Coronary artery (tissue), 2 donors: ENCODE measurements at regions not wholly inside any gene's neighbourhood (a gene's known extent, or its start where the extent isn't known, plus 50 kb on each side); places are given as distances from the start of the nearest gene placed in this dataset.

Experiments used
- DNase-seq: peaks from one replicate; pipeline ENCODE4 v3.0.0-alpha.2; 2017; ENCODE audit warnings: low spot score
- H3K27ac ChIP-seq, 2 donors: fragments of 200-600 bp; sonication (generic); one replicate each; pipeline ENCODE4 v1.5.1; 2016 to 2019
- H3K4me3 ChIP-seq: fragments of 200-600 bp; sonication (generic); 2 replicates; pipeline ENCODE4 v1.5.1; 2016; ENCODE audit warnings: mild to moderate bottlenecking, moderate library complexity
- TF ChIP-seq, protein P1 (sequence below): fragments of 200-600 bp; sonication (generic); IDR thresholded peaks from one replicate; pipeline ENCODE4 v1.5.1; 2019; ENCODE audit warnings: antibody characterized with exemption

DNA sequence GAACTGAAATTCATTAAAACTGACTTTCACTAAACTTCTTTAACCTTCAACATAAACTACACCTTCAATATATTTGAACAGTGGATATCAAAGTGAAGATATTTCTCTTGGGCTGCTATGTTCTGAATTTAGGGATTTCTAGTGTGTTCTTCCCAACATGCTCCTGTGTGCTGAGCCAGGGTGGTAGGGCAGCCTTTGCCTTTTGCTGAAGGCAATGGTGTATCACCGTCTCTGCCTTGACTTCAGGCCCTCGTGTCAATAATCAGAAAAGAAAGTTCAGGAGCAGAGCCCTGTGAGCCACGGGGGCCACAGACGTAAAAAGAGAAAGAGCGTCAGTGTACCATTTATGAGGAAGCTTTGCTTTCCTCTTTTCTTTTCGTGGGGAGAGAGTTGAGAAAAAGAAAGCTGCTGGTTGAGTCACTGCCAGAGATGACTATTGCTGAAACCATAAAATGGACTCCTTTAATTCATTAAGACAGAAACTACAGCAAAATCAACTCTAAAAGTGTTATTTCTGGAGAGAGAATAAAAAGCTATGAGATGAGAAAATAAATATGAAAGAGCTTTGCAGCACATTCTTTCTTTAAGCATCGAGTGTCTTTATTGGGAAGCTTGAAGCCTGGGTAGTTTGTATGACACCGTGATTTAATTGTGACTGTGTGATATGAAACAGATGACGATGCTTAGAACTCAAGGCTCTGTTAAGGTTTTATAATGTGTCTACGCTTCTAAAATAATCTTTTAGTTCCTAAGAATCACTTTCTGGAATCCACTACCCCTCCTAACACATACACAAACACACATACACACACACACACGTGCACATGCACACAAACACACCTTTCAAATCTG lies 271.8 kb upstream of the MTNR1B start:
- TF ChIP-seq, protein P1, sequence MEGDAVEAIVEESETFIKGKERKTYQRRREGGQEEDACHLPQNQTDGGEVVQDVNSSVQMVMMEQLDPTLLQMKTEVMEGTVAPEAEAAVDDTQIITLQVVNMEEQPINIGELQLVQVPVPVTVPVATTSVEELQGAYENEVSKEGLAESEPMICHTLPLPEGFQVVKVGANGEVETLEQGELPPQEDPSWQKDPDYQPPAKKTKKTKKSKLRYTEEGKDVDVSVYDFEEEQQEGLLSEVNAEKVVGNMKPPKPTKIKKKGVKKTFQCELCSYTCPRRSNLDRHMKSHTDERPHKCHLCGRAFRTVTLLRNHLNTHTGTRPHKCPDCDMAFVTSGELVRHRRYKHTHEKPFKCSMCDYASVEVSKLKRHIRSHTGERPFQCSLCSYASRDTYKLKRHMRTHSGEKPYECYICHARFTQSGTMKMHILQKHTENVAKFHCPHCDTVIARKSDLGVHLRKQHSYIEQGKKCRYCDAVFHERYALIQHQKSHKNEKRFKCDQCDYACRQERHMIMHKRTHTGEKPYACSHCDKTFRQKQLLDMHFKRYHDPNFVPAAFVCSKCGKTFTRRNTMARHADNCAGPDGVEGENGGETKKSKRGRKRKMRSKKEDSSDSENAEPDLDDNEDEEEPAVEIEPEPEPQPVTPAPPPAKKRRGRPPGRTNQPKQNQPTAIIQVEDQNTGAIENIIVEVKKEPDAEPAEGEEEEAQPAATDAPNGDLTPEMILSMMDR = no peak
- Histone ChIP-seq H3K4me3 (no peak overlapping the region), H3K27ac (no peak overlapping the region)
- no peak for DNase-seq

DNA sequence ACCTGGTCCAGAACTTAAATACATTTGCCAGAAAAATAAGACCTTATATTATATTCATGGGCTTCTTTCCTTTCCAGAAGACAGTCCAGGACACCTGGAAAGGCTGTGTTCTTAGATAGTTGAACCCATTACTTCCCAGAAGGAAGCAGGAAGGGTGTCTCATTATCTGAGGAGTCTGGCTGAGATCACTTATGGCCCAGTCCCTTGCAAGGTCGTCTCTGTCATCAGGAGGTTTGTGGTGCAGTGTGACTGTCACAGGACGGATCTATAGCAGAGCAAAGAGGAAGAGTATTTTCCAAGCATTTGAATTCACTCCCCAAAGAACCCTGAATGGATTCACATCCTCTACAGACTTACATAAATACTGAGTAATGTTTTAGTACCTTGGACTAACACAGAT lies 270.7 kb upstream of the MTNR1B start:
- no peak overlapping the region for H3K4me3 ChIP-seq

DNA sequence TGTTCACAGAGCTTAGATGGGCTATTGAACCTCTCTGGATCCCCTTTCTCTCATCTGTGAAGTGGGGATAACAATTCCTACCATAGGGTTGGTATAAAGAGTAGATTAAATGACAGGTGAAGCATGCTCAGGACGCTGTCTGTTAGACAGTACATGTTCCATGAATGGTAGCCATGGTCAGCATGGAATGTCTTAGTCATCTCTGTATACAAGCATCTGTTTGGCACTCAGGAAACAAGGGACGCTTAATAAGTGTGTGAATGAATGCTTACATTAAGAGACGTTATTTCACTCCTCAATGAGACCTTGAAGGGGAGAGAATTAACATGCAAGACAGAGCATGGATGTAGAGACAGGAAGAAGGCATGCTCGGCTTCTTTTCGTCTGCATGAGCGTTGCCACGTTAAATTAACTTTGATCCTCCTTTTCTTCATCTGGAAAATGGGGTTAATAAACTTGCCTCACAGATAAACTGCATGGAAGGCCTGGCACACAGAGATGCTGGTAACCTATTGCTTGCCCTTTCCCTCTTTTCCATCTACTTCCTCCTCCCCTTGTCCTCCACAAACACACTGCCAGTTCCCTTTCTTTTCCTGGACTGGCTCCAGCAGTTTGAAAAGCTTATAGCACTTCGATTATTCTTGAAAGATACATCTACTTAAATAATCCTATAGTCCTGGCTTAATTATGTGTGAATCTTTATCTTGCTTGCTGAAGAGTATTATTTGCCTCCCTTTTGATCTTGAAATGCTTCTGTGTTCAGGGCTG lies 267.2 kb upstream of the MTNR1B start:
- no peak for DNase-seq
- TF ChIP-seq, protein P1 = no peak
- H3K4me3 ChIP-seq = no peak overlapping the region
- H3K27ac ChIP-seq = no peak overlapping the region

More for the DNA sequence above, 270.7 kb upstream of the MTNR1B start:
- TF ChIP-seq, protein P1 = no peak
- DNase-seq = no peak
- H3K27ac ChIP-seq = no peak overlapping the region

DNA sequence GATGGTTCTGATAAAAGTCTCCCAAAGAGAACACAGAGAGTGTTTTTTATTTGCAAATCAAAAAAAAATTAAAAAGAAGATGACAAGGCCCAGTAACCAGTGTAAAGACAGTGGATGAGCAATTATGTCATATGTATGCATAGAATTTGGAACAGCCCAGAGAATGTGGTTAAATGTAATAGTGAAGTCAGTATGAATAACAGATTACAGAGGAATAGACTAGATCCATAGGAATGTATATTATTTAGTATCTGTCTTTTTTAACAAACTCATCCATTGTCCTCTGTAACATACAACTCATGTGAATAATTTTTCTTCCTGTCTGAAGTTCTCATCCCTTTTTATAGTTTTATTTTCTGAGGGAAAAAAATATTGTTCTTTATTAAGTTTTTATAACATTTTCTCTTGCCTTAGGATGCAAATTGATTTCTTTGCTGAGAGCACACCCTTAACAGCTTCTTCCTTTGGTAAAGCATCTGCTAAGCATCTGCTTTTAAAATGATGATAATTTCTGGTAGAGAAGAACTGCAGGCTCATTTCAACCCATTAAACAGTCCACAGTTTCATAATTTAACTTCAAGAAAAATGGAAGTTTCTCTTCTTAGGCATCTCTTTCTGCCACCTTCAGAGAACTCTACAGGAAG lies 266.5 kb upstream of the MTNR1B start:
- no peak overlapping the region for H3K4me3 ChIP-seq
- no peak overlapping the region for H3K27ac ChIP-seq
- no peak for DNase-seq
- TF ChIP-seq, protein P1 = no peak

DNA sequence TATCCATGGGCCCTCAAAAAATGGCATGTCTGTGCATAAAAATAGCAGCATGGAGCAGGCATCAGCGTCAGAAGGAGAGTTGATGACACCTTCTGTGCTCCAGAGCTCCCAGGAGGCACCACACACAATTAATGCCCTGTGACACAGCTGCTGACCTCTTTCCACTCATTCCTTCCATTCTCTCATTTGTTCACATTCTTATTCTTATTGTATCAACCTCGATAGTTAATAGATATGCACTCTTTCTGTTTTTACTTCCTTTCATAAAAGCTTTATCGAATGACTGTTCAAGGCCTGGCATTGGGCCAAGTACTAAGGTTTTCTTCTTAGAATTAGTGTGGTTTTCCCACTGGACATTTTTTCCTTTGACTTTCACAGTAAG lies 266.0 kb upstream of the MTNR1B start:
- Histone ChIP-seq H3K27ac (no peak overlapping the region), H3K4me3 (no peak overlapping the region)
- TF ChIP-seq, protein P1 = no peak
- DNase-seq = no peak

DNA sequence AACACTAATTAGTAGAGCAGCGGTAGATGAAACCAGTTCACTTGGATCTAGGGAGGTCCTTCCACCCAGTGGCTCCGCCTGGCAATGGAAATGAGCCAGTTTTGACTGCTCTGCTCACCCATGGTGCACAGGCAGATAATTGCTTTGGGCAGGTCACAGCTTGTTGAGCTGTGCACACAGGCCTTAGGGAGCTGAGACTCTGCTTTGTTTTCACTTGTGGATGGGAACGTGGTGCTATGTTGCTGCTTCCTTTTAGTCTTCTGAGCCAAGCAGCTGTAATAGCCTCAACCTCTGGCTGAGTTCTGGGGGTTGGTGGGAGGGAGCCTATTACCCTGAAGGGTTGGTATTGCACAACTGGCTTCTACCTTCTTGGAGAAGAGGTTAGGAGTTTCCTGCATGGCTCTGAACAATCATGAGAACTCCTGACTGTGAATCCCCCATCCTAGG lies 262.3 kb upstream of the MTNR1B start:
- DNase-seq = no peak
- H3K27ac ChIP-seq = peak overlapping the region; percentile 43 to 66
- TF ChIP-seq, protein P1 = no peak
- no peak overlapping the region for H3K4me3 ChIP-seq
